ENCODE measurements at regions not wholly inside any gene's neighbourhood (a gene's known extent, or its start where the extent isn't known, plus 50 kb on each side); places are given as distances from the start of the nearest gene placed in this dataset.
A peak's percentile ranks its signal among the peaks of the same experiment; 100 is the strongest.

GRCh38 chr7:52500841-52501240 is 534.6 kb upstream of the POM121L12 start:
- H3K4me1 ChIP-seq: no peaks in the 10 kb centered on the region
- no peak overlapping the region for H3K27ac ChIP-seq
- intact Hi-C loops (cut with DNase I): no loop called here
- no peaks in the 10 kb centered on the region for H3K9me3 ChIP-seq
- TF ChIP-seq CTCF (IDR thresholded peaks at IDR 0.05): no peak
- H3K4me3 ChIP-seq: no peak overlapping the region
- H3K27me3 ChIP-seq: no peaks in the 10 kb centered on the region
- no peaks in the 10 kb centered on the region for H3K36me3 ChIP-seq
- DNase-seq (no peak), ATAC-seq (peak in 1 of 8 donors; percentile 37)
- 28 to 41% methylated on average over 3 of the region's 3 CpGs for WGBS, 2 donors

- Histone ChIP-seq H3K4me3 (no peak overlapping the region), H3K36me3 (no peaks in the 10 kb centered on the region), H3K27me3 (no peaks in the 10 kb centered on the region), H3K27ac (no peak overlapping the region), H3K4me1 (no peaks in the 10 kb centered on the region), H3K9me3 (peaks cover 0 to 3% (median 0%) of the 10 kb centered on the region in 11 donors)
- intact Hi-C loops (cut with DNase I): no loop called here
- DNase-seq (no peak), ATAC-seq (no peak)
- WGBS, 2 donors: 49 to 52% methylated on average over 1 of the region's 1 CpG
- TF ChIP-seq CTCF (IDR thresholded peaks at IDR 0.05): no peak
Observed at GRCh38 chr7:52498366-52498765, 537.1 kb upstream of the POM121L12 start.

GRCh38 chr7:52486267-52486666 is 549.2 kb upstream of the POM121L12 start:
- H3K27ac ChIP-seq: no peak overlapping the region
- ATAC-seq (no peak), DNase-seq (no peak)
- TF ChIP-seq CTCF (IDR thresholded peaks at IDR 0.05): no peak
- peaks cover 0 to 7% (median 0%) of the 10 kb centered on the region in 11 donors for H3K9me3 ChIP-seq
- H3K27me3 ChIP-seq: no peaks in the 10 kb centered on the region
- intact Hi-C loops (cut with DNase I): loop anchor here in 1 of 10 donors (10.0 kb wide), 1 partner anchor 69 kb away; no protein-coding TSS in a partner anchor
- H3K36me3 ChIP-seq: no peaks in the 10 kb centered on the region
- H3K4me1 ChIP-seq: no peaks in the 10 kb centered on the region
- 53 to 57% methylated on average over 3 of the region's 3 CpGs for WGBS, 2 donors
- H3K4me3 ChIP-seq: no peak overlapping the region

GRCh38 chr7:52482076-52482475 is 553.4 kb upstream of the POM121L12 start:
- WGBS, 2 donors: 45 to 57% methylated on average over 2 of the region's 2 CpGs
- no peak for TF ChIP-seq CTCF (IDR thresholded peaks at IDR 0.05)
- intact Hi-C loops (cut with DNase I): loop anchor here in 1 of 10 donors (10.0 kb wide), 1 partner anchor 73 kb away; no protein-coding TSS in a partner anchor
- no peak for ATAC-seq
- Histone ChIP-seq H3K9me3 (no peaks in the 10 kb centered on the region), H3K36me3 (no peaks in the 10 kb centered on the region), H3K27ac (no peak overlapping the region), H3K4me3 (no peak overlapping the region), H3K4me1 (no peaks in the 10 kb centered on the region), H3K27me3 (no peaks in the 10 kb centered on the region)
- no peak for DNase-seq

Data from heart right ventricle (tissue), 16 donors.